HCT116 (cell line): ENCODE measurements at regions not wholly inside any gene's neighbourhood (a gene's known extent, or its start where the extent isn't known, plus 50 kb on each side); places are given as distances from the start of the nearest gene placed in this dataset.

ENCODE experiments used
- ATAC-seq: fragments of 200-7000 bp; cut with Tn5 transposase; 2 replicates; pipeline ENCODE4 v1.9.1; 2020; ENCODE audit warnings: mild to moderate bottlenecking, moderate library complexity
- BruUV-seq: library from RNA; stranded (reverse); fragments of 400-500 nt; replicated peaks from 2 replicates; lab custom pipeline; 2021; lab: Mats Ljungman, UMichigan
- CTCF ChIA-PET: fragments of 300-600 bp; sonication (Branson Sonifier 250); formaldehyde crosslinking; loops from one replicate; lab custom pipeline; 2021; ENCODE audit warnings: antibody characterized with exemption; lab: Charles Lee
- POLR2A ChIA-PET: fragments of 300-600, 350-600 bp; sonication (Branson Sonifier 250); formaldehyde crosslinking; loops from one replicate; lab custom pipeline; 2021; ENCODE audit warnings: antibody characterized with exemption; lab: Charles Lee
- RAD21 ChIA-PET, 2 experiments: fragments of 300-600 bp; sonication (Branson Sonifier 250); formaldehyde crosslinking; loops; one replicate each; lab custom pipeline; 2023; ENCODE audit warnings: low total read pairs in 2 of 2; ENCODE audit not compliant: uncharacterized antibody in 2 of 2, unreplicated experiment in 2 of 2, low non-redundant PET in 1 of 2; lab: Charles Lee
- DNase-seq: peaks from one replicate; pipeline ENCODE4 v3.0.0-alpha.2; 2010; ENCODE audit warnings: low read depth, low spot score
- H2AFZ ChIP-seq: fragments of 200-600 bp; shearing (Covaris generic), sonication (generic); 2 replicates; pipeline ENCODE4 v1.6.1; 2017; ENCODE audit warnings: low read depth, mixed run types, mixed read lengths, antibody characterized with exemption, low read length; ENCODE audit not compliant: poor library complexity, severe bottlenecking
- H3K27ac ChIP-seq: 2 replicates; pipeline ENCODE4 v1.5.1; 2012; ENCODE audit warnings: low read depth, low read length
- H3K27me3 ChIP-seq: fragments of 200-600 bp; sonication (generic); 2 replicates; pipeline ENCODE4 v1.6.1; 2016; ENCODE audit warnings: mixed run types, low read length, mixed read lengths; ENCODE audit not compliant: insufficient read depth
- H3K36me3 ChIP-seq, 2 experiments: fragments of 200-500 bp in 1 of 2; fragments of 200-600 bp in 1 of 2; sonication (Bioruptor generic) in 1 of 2; sonication (generic) in 1 of 2; 2 replicates each; pipeline versions ENCODE4 v1.5.1 to v1.6.1; 2014 to 2016; ENCODE audit warnings: low read length in 2 of 2, inconsistent platforms in 1 of 2, mixed read lengths in 1 of 2, mixed run types in 1 of 2; ENCODE audit not compliant: insufficient read depth in 2 of 2, control insufficient read depth in 1 of 2
- H3K4me1 ChIP-seq, 2 experiments: fragments of 200-600 bp in 1 of 2; sonication (generic) in 1 of 2; 2 replicates each; pipeline versions ENCODE4 v1.5.1 to v1.6.1; 2012 to 2017; ENCODE audit warnings: low read length in 2 of 2, inconsistent platforms in 1 of 2, mild to moderate bottlenecking in 1 of 2, mixed read lengths in 1 of 2, mixed run types in 1 of 2, moderate library complexity in 1 of 2; ENCODE audit not compliant: insufficient read depth in 2 of 2, control insufficient read depth in 1 of 2
- H3K4me2 ChIP-seq: fragments of 200-600 bp; sonication (generic); 2 replicates; pipeline ENCODE4 v1.6.1; 2017; ENCODE audit warnings: mixed run types, low read length, mixed read lengths
- H3K4me3 ChIP-seq, 2 experiments: fragments of 200-600 bp in 1 of 2; sonication (generic) in 1 of 2; replicated peaks in 1 of 2; 2 replicates each; pipeline ENCODE4 v1.5.1; 2011 to 2016; ENCODE audit warnings: low read length in 2 of 2, control low read depth in 1 of 2, low read depth in 1 of 2, mild to moderate bottlenecking in 1 of 2, mixed read lengths in 1 of 2, mixed run types in 1 of 2
- H3K79me2 ChIP-seq: fragments of 200-600 bp; sonication (generic); 2 replicates; pipeline ENCODE4 v1.6.1; 2017; ENCODE audit warnings: mild to moderate bottlenecking, mixed run types, low read length, moderate library complexity, mixed read lengths; ENCODE audit not compliant: insufficient read depth
- H3K9ac ChIP-seq: fragments of 200-600 bp; sonication (generic); 2 replicates; pipeline ENCODE4 v1.6.1; 2016; ENCODE audit warnings: low read length, mixed read lengths
- H3K9me2 ChIP-seq: fragments of 200-600 bp; sonication (generic), shearing (Covaris generic); 2 replicates; pipeline ENCODE4 v1.6.1; 2017; ENCODE audit warnings: mixed run types, mild to moderate bottlenecking, moderate library complexity; ENCODE audit not compliant: insufficient read depth
- H3K9me3 ChIP-seq, 2 experiments: fragments of 200-500 bp in 1 of 2; fragments of 200-600 bp in 1 of 2; sonication (Bioruptor generic) in 1 of 2; sonication (generic) in 1 of 2; 2 replicates each; pipeline ENCODE4 v1.6.1; 2014 to 2017; ENCODE audit warnings: low read length in 2 of 2, mixed read lengths in 2 of 2, inconsistent platforms in 1 of 2, low read depth in 1 of 2, mild to moderate bottlenecking in 1 of 2, mixed run types in 1 of 2, moderate library complexity in 1 of 2; ENCODE audit not compliant: control insufficient read depth in 1 of 2, insufficient read depth in 1 of 2
- H4K20me1 ChIP-seq: fragments of 200-600 bp; sonication (generic), shearing (Covaris generic); 2 replicates; pipeline ENCODE4 v1.6.1; 2017; ENCODE audit warnings: mixed run types, mild to moderate bottlenecking, moderate library complexity; ENCODE audit not compliant: insufficient read depth
- CBX3 ChIP-seq: IDR thresholded peaks from 2 replicates; pipeline ENCODE4 v1.6.1; 2012; ENCODE audit warnings: low read depth
- CEBPB ChIP-seq: IDR thresholded peaks from 2 replicates; pipeline ENCODE4 v1.6.1; 2012; ENCODE audit warnings: low read depth
- CTCF ChIP-seq, 3 experiments: fragments of 200-600 bp in 1 of 3; sonication (generic) in 1 of 3; IDR thresholded peaks in 2 of 3; conservative IDR thresholded peaks in 1 of 3; 2 replicates each; pipeline ENCODE4 v1.5.1; 2012 to 2017; ENCODE audit warnings: low read depth in 2 of 3, low read length in 2 of 3, antibody characterized with exemption in 1 of 3, borderline replicate concordance in 1 of 3, control low read depth in 1 of 3, mild to moderate bottlenecking in 1 of 3, mixed read lengths in 1 of 3, mixed run types in 1 of 3, moderate library complexity in 1 of 3; ENCODE audit not compliant: insufficient read depth in 1 of 3
- ELF1 ChIP-seq: IDR thresholded peaks from 2 replicates; pipeline ENCODE4 v1.6.1; 2012; ENCODE audit warnings: low read depth, borderline replicate concordance
- EZH2 ChIP-seq: fragments of 200-600 bp; sonication (generic); IDR thresholded peaks from 2 replicates; pipeline ENCODE4 v1.6.1; 2017; ENCODE audit warnings: antibody characterized with exemption, mixed run types
- EZH2phosphoT487 ChIP-seq: fragments of 200-600 bp; IDR thresholded peaks from 2 replicates; pipeline ENCODE4 v1.6.1; 2018; ENCODE audit warnings: antibody characterized with exemption, borderline replicate concordance
- FOSL1 ChIP-seq: IDR thresholded peaks from 2 replicates; pipeline ENCODE4 v1.6.1; 2012; ENCODE audit warnings: low read depth
- JUND ChIP-seq: IDR thresholded peaks from 2 replicates; pipeline ENCODE4 v1.6.1; 2012
- MAX ChIP-seq: IDR thresholded peaks from 2 replicates; pipeline ENCODE4 v1.6.1; 2012
- POLR2A ChIP-seq: IDR thresholded peaks from 2 replicates; pipeline ENCODE4 v1.7.0; 2011; ENCODE audit warnings: borderline replicate concordance; ENCODE audit not compliant: insufficient read depth, insufficient read length; ENCODE audit errors: extremely low read depth
- POLR2AphosphoS5 ChIP-seq: IDR thresholded peaks from 2 replicates; pipeline ENCODE4 v1.6.1; 2011; ENCODE audit warnings: mild to moderate bottlenecking, low read depth, low read length, moderate library complexity
- RAD21 ChIP-seq: IDR thresholded peaks from 2 replicates; pipeline ENCODE4 v1.6.1; 2012; ENCODE audit warnings: low read depth, mild to moderate bottlenecking
- SRF ChIP-seq: IDR thresholded peaks from 2 replicates; pipeline ENCODE4 v1.6.1; 2012; ENCODE audit warnings: low read depth
- TCF7L2 ChIP-seq: IDR thresholded peaks from 2 replicates; pipeline ENCODE4 v1.7.0; 2011; ENCODE audit warnings: borderline replicate concordance, inconsistent platforms; ENCODE audit not compliant: insufficient read depth, insufficient read length; ENCODE audit errors: extremely low read depth
- YY1 ChIP-seq: IDR thresholded peaks from 2 replicates; pipeline ENCODE4 v1.6.1; 2011; ENCODE audit warnings: low read length, low read depth, moderate library complexity, mild to moderate bottlenecking; ENCODE audit not compliant: insufficient replicate concordance; ENCODE audit errors: extremely low read depth
- ZFX ChIP-seq: fragments of 450-650 bp; IDR thresholded peaks from 2 replicates; pipeline ENCODE4 v1.6.1; 2017
- intact Hi-C: fragments of 100-400 bp; cut with micrococcal nuclease; formaldehyde crosslinking; loops from 2 replicates; pipeline ENCODE4 v1.10.0; 2022
- TF ChIP-seq, protein P1 (sequence below): IDR thresholded peaks from 2 replicates; pipeline ENCODE4 v1.6.1; 2012; ENCODE audit warnings: low read depth
- TF ChIP-seq, protein P2 (sequence below): IDR thresholded peaks from 2 replicates; pipeline ENCODE4 v1.6.1; 2012
- TF ChIP-seq, protein P3 (sequence below): IDR thresholded peaks from 2 replicates; pipeline ENCODE4 v1.6.1; 2011; ENCODE audit warnings: mild to moderate bottlenecking, low read length, moderate library complexity; ENCODE audit not compliant: insufficient replicate concordance; ENCODE audit errors: extremely low read depth

DNA sequence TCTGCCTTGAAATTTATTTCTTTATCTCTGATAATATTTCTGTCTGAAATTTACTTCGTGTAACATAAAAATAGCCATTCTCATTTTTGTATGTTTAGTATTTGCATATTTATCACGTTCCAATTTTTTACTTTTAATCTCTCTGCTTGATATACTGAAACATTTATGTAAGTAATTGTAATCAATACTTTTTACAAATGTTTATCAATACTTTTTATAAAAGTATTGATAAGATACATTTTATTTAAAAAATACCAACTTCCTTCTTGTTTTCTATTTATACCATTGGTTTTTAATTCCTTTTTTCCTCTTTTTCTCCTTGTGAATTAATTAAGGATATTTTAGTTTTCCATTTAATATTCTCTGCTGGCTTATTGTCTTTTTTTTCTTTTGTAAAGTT lies 60.3 kb upstream of the TBL1XR1 start:
- ATAC-seq (no peak), DNase-seq (no peak)
- Histone ChIP-seq H3K27ac (no peak overlapping the region), H3K9ac (no peak overlapping the region), H3K9me2 (no peaks in the 10 kb centered on the region), H3K9me3 (no peaks in the 10 kb centered on the region), H3K79me2 (no peaks in the 10 kb centered on the region), H3K4me1 (0 out of 4 replicates have a peak, but pooled peaks cover 0 to 7% of the 10 kb centered on the region in 2 experiments), H3K27me3 (no peaks in the 10 kb centered on the region), H3K36me3 (no peaks in the 10 kb centered on the region), H3K4me3 (no peak overlapping the region), H4K20me1 (no peaks in the 10 kb centered on the region), H2AFZ (no peak overlapping the region), H3K4me2 (no peak overlapping the region)
- BruUV-seq = no TSS peak
- RAD21 ChIA-PET = no interaction called here
- POLR2A ChIA-PET = no interaction called here
- intact Hi-C loops = no loop called here
- CTCF ChIA-PET = no interaction called here
- no peak for TF ChIP-seq POLR2A
- TF ChIP-seq SRF = no peak
- TF ChIP-seq FOSL1 = no peak
- TF ChIP-seq CBX3 = no peak
- no peak for TF ChIP-seq JUND
- no peak for TF ChIP-seq EZH2phosphoT487
- TF ChIP-seq ELF1 = no peak
- TF ChIP-seq EZH2 = no peak
- TF ChIP-seq YY1 = no peak
- no peak for TF ChIP-seq RAD21
- TF ChIP-seq POLR2AphosphoS5 = no peak
- TF ChIP-seq, protein P1, sequence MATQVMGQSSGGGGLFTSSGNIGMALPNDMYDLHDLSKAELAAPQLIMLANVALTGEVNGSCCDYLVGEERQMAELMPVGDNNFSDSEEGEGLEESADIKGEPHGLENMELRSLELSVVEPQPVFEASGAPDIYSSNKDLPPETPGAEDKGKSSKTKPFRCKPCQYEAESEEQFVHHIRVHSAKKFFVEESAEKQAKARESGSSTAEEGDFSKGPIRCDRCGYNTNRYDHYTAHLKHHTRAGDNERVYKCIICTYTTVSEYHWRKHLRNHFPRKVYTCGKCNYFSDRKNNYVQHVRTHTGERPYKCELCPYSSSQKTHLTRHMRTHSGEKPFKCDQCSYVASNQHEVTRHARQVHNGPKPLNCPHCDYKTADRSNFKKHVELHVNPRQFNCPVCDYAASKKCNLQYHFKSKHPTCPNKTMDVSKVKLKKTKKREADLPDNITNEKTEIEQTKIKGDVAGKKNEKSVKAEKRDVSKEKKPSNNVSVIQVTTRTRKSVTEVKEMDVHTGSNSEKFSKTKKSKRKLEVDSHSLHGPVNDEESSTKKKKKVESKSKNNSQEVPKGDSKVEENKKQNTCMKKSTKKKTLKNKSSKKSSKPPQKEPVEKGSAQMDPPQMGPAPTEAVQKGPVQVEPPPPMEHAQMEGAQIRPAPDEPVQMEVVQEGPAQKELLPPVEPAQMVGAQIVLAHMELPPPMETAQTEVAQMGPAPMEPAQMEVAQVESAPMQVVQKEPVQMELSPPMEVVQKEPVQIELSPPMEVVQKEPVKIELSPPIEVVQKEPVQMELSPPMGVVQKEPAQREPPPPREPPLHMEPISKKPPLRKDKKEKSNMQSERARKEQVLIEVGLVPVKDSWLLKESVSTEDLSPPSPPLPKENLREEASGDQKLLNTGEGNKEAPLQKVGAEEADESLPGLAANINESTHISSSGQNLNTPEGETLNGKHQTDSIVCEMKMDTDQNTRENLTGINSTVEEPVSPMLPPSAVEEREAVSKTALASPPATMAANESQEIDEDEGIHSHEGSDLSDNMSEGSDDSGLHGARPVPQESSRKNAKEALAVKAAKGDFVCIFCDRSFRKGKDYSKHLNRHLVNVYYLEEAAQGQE = no peak
- no peak for TF ChIP-seq CTCF (IDR thresholded peaks at IDR 0.05 in 2 of 3, conservative IDR thresholded peaks at IDR 0.05 in 1 of 3; ENCODE audit: borderline replicate concordance in 1 of 3, insufficient read depth in 1 of 3, low read depth in 2 of 3, low read length in 2 of 3)
- no peak for TF ChIP-seq CEBPB
- TF ChIP-seq, protein P2, sequence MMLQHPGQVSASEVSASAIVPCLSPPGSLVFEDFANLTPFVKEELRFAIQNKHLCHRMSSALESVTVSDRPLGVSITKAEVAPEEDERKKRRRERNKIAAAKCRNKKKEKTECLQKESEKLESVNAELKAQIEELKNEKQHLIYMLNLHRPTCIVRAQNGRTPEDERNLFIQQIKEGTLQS = no peak
- no peak for TF ChIP-seq TCF7L2
- TF ChIP-seq, protein P3, sequence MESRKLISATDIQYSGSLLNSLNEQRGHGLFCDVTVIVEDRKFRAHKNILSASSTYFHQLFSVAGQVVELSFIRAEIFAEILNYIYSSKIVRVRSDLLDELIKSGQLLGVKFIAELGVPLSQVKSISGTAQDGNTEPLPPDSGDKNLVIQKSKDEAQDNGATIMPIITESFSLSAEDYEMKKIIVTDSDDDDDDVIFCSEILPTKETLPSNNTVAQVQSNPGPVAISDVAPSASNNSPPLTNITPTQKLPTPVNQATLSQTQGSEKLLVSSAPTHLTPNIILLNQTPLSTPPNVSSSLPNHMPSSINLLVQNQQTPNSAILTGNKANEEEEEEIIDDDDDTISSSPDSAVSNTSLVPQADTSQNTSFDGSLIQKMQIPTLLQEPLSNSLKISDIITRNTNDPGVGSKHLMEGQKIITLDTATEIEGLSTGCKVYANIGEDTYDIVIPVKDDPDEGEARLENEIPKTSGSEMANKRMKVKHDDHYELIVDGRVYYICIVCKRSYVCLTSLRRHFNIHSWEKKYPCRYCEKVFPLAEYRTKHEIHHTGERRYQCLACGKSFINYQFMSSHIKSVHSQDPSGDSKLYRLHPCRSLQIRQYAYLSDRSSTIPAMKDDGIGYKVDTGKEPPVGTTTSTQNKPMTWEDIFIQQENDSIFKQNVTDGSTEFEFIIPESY = no peak
- TF ChIP-seq MAX = no peak
- no peak for TF ChIP-seq ZFX
